ENCODE measurements at regions not wholly inside any gene's neighbourhood (a gene's known extent, or its start where the extent isn't known, plus 50 kb on each side); places are given as distances from the start of the nearest gene placed in this dataset.
"Not testable (repeated sequence)": the region's sequence is repeated elsewhere in the genome, so short reads cannot be mapped to it uniquely, and the experiment has no call there.

DNA sequence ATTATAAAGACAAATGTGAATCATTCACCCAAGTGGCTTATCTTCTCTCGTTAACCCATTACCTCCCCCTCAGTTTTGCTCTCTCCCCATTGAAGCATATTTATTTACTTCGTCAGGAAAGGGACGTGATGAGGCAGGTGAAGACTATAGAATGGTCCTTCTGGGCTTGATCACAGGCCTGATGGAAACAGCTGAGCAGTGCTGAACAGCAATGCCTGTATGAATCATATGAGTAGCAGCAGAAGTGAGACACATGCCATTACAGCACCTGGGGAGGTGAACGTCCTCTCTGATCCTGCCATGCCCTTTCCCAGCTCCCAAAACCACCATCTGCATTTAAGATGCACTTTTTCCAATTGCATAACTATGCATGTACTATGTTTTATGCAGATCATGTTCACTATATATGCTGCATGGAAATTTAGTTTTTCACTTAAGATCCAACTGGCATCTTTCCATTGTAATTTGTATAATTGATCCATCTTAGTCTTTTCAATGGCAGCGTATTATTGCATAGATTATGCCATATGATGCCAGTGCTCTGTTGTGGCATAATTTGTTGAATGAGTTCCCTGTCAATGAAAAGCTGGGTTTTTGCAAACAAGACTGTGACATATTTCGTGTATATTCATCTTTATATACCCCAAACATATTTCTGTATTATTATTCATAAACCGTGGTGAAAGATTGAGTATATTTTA lies 105.3 kb downstream of the CXCL12 start:
- no peaks in the 10 kb centered on the region for H3K4me1 Mint-ChIP-seq
- no peaks in the 10 kb centered on the region for H3K36me3 Mint-ChIP-seq

GRCh38 chr10:44278837-44279324 lies 106.0 kb downstream of the CXCL12 start:
- Mint-ChIP-seq H3K9me3 (peaks cover 5 to 20% (median 13%) of the 10 kb centered on the region in 7 donors), H3K36me3 (no peaks in the 10 kb centered on the region), H3K27ac (no peak overlapping the region), H3K4me1 (no peaks in the 10 kb centered on the region), H3K4me3 (no peak overlapping the region), H3K27me3 (no peaks in the 10 kb centered on the region)
- ATAC-seq (ENCODE audit: low read depth in 2 of 2), result no peak
- DNase-seq, result no peak

More for the DNA sequence above, 105.3 kb downstream of the CXCL12 start:
- DNase-seq (no peak), ATAC-seq (ENCODE audit: low read depth in 2 of 2) (no peak)
- H3K9me3 Mint-ChIP-seq, result peaks cover 5 to 20% (median 13%) of the 10 kb centered on the region in 7 donors
- no peak overlapping the region for H3K27ac Mint-ChIP-seq
- peaks cover 0 to 2% (median under 1%) of the 10 kb centered on the region in 3 donors for H3K27me3 Mint-ChIP-seq
- no peak overlapping the region for H3K4me3 Mint-ChIP-seq

DNA sequence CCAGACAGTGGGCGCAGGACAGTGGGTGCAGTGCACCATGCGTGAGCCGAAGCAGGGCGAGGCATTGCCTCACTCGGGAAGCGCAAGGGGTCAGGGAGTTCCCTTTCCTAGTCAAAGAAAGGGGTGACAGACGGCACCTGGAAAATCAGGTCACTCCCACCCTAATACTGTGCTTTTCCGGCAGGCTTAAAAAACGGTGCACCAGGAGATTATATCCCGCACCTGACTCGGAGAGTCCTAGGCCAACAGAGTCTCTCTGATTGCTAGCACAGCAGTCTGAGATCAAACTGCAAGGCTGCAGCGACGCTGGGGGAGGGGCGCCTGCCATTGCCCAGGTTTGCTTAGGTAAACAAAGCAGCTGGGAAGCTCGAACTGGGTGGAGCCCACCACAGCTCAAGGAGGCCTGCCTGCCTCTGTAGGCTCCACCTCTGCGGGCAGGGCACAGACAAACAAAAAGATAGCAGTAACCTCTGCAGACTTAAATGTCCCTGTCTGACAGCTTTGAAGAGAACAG lies 116.4 kb downstream of the CXCL12 start:
- peaks cover under 1 to 22% (median 10%) of the 10 kb centered on the region in 7 donors for H3K9me3 Mint-ChIP-seq
- H3K27me3 Mint-ChIP-seq; H3K4me1 Mint-ChIP-seq; ATAC-seq (ENCODE audit: low read depth in 2 of 2); H3K4me3 Mint-ChIP-seq; H3K36me3 Mint-ChIP-seq; DNase-seq; H3K27ac Mint-ChIP-seq: not testable (repeated sequence)

DNA sequence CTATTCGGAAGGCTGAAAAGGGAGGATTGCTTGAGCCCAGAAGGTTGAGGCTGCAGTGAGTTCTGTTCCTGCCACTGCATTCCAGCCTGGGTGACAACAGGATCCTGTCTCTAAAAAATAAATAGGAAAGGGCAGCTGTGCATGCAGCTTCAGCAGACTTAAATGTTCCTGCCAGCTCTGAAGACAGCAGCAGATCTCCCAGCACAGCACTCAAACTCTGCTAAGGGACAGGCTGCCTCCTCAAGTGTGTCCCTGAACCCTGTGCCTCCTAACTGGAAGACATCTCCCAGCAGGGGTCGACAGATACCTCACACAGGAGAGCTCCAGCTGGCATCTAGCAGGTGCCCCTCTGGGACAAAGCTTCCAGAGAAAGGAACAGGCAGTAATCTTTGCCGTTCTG lies 117.9 kb downstream of the CXCL12 start:
- no peak overlapping the region for H3K4me3 Mint-ChIP-seq
- DNase-seq, result no peak
- no peaks in the 10 kb centered on the region for H3K27me3 Mint-ChIP-seq
- no peak overlapping the region for H3K27ac Mint-ChIP-seq
- no peaks in the 10 kb centered on the region for H3K4me1 Mint-ChIP-seq
- no peak for ATAC-seq (ENCODE audit: low read depth in 2 of 2)
- H3K36me3 Mint-ChIP-seq, result no peaks in the 10 kb centered on the region
- peaks cover 3 to 23% (median 10%) of the 10 kb centered on the region in 7 donors for H3K9me3 Mint-ChIP-seq

- no peak overlapping the region for H3K4me3 Mint-ChIP-seq
- H3K9me3 Mint-ChIP-seq, result peaks cover 3 to 19% (median 10%) of the 10 kb centered on the region in 7 donors
- DNase-seq (no peak), ATAC-seq (ENCODE audit: low read depth in 2 of 2) (no peak)
- no peak overlapping the region for H3K27ac Mint-ChIP-seq
- H3K4me1 Mint-ChIP-seq, result no peaks in the 10 kb centered on the region
- no peaks in the 10 kb centered on the region for H3K36me3 Mint-ChIP-seq
- no peaks in the 10 kb centered on the region for H3K27me3 Mint-ChIP-seq
Measured at GRCh38 chr10:44264244-44264643, 120.7 kb downstream of the CXCL12 start.

DNA sequence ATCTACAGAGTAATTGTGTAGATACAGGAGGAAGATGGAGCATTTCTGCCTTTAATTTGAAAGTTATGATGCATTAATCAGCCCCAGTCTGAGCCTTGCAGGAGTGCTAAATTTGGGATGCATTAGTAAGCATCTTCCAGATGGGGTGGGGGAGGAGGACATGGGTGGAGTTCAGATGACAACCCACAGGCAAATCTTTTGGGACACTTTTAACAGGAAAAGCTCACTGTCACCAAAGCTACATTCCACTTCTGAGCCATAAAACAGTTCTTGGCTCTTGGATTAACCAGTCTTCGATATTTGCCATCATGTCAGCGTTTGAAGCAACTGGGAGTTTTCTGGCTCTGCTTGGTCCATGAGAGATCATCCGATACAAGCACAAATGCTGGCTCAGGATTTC lies 121.1 kb downstream of the CXCL12 start:
- Mint-ChIP-seq H3K27ac (no peak overlapping the region), H3K4me1 (no peaks in the 10 kb centered on the region), H3K4me3 (no peak overlapping the region), H3K9me3 (peaks cover 3 to 19% (median 10%) of the 10 kb centered on the region in 7 donors), H3K36me3 (no peaks in the 10 kb centered on the region), H3K27me3 (no peaks in the 10 kb centered on the region)
- DNase-seq (no peak), ATAC-seq (ENCODE audit: low read depth in 2 of 2) (no peak)

DNA sequence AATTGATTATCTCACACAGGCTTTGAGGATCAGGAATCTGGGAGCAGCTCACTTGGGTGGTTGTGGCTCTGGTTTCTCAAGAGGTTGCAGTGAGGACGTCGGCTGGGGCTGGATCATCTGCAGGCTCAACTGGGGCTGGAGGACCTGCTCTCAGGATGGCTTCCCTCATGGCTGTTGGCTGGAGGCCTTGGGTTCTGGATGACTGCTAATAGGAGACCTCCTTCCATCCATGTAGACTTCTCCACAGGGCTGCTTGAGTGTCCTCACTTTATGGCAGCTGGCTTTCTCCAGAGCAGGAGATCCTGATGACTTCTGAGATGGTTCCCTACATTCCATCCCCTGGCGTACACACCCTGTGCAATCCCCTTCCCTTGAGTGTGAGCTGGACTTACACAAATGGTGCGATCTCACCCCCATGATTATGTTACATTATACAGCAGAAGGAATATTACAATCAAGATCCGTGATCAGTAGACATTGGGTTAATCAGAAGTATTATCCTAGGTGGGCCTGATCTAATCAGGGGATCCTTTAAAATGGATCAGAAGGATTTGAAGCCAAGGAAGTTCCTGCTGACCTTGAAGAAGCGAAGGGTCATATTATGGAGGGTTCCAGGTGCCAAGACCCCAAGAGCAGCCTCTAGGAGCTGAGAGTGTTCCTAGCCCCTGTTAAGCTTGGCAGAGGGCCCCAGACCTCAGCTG lies 122.2 kb downstream of the CXCL12 start:
- DNase-seq, result no peak
- no peaks in the 10 kb centered on the region for H3K27me3 Mint-ChIP-seq
- H3K9me3 Mint-ChIP-seq, result peaks cover 3 to 14% (median 5%) of the 10 kb centered on the region in 7 donors
- no peak overlapping the region for H3K4me3 Mint-ChIP-seq
- H3K4me1 Mint-ChIP-seq, result no peaks in the 10 kb centered on the region
- H3K36me3 Mint-ChIP-seq, result no peaks in the 10 kb centered on the region
- no peak overlapping the region for H3K27ac Mint-ChIP-seq
- no peak for ATAC-seq (ENCODE audit: low read depth in 2 of 2)

DNA sequence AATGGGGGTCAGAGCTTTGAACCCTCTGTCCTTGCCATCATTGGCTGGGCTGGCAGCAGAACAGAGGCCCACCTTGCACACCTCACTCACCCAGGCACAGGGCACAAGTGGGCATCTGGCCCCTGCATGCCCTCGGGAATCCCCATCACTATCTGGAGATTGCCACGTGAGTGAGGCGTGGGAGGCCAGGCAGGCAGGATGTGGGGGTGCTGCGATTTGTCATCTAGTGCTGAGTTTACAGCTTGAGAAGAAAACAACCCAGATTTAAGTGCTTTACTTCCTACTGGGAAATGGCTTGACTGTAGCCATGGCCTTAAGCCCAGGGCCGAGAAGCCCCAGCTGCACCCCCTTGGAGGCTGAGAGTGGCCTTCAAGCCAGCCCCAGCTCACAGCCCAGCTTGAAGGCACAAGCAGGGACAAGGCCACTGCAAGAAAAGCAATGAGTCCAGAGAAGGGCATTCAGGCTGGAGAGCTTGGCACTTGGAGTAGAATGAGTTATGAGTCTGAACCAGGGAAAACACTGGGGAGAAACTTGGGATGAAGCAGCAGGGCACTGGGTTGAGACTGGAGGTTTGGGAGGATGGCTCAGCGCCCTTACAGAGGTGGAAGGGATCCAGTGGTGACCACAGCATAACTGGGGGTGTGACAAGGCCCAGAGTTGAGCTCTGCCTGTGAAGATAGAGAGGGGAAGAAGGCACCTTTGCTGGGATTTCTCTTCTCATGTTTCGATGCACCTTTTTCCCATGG lies 123.0 kb downstream of the CXCL12 start:
- no peak overlapping the region for H3K4me3 Mint-ChIP-seq
- DNase-seq (no peak), ATAC-seq (ENCODE audit: low read depth in 2 of 2) (no peak)
- peaks cover 0 to 10% (median 4%) of the 10 kb centered on the region in 7 donors for H3K9me3 Mint-ChIP-seq
- H3K36me3 Mint-ChIP-seq, result no peaks in the 10 kb centered on the region
- H3K27me3 Mint-ChIP-seq, result no peaks in the 10 kb centered on the region
- no peaks in the 10 kb centered on the region for H3K4me1 Mint-ChIP-seq
- H3K27ac Mint-ChIP-seq, result no peak overlapping the region

DNA sequence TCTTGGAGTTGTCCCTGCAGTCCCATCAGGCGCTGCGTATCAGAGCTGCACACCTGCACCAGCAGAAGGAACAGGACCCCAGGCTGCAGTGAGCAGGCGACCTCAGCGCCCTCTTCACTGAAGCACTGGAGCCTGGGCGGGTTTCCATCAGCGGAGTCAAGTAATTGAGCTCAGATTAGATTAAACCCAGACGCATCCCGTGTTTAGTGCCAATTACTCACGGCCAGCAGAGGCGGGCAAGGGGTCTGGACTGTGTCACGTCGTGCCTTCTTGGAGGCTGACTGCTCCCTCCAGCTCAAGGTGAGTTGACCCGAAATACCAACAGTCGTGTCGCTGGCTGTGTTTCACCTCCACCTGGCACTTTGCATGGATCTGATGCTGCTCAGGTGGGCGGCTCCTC lies 123.6 kb downstream of the CXCL12 start:
- Mint-ChIP-seq H3K27ac (no peak overlapping the region), H3K4me1 (no peaks in the 10 kb centered on the region), H3K4me3 (no peak overlapping the region), H3K27me3 (no peaks in the 10 kb centered on the region), H3K36me3 (no peaks in the 10 kb centered on the region), H3K9me3 (peaks cover 0 to 10% (median 3%) of the 10 kb centered on the region in 7 donors)
- ATAC-seq (ENCODE audit: low read depth in 2 of 2) (no peak), DNase-seq (no peak)

GRCh38 chr10:44260286-44260928 lies 124.5 kb downstream of the CXCL12 start:
- H3K27ac Mint-ChIP-seq, result no peak overlapping the region

GRCh38 chr10:44259090-44259874 lies 125.6 kb downstream of the CXCL12 start:
- no peak overlapping the region for H3K27ac Mint-ChIP-seq
- H3K4me1 Mint-ChIP-seq, result no peaks in the 10 kb centered on the region
- no peaks in the 10 kb centered on the region for H3K36me3 Mint-ChIP-seq
- H3K27me3 Mint-ChIP-seq, result no peaks in the 10 kb centered on the region
- DNase-seq, result no peak
- peaks cover 0 to 8% (median 3%) of the 10 kb centered on the region in 7 donors for H3K9me3 Mint-ChIP-seq
- no peak for ATAC-seq (ENCODE audit: low read depth in 2 of 2)
- H3K4me3 Mint-ChIP-seq, result no peak overlapping the region

More at GRCh38 chr10:44260286-44260928, 124.5 kb downstream of the CXCL12 start:
- peaks cover 0 to 10% (median 4%) of the 10 kb centered on the region in 7 donors for H3K9me3 Mint-ChIP-seq
- no peaks in the 10 kb centered on the region for H3K4me1 Mint-ChIP-seq
- DNase-seq (no peak), ATAC-seq (ENCODE audit: low read depth in 2 of 2) (no peak)
- H3K4me3 Mint-ChIP-seq, result no peak overlapping the region
- no peaks in the 10 kb centered on the region for H3K27me3 Mint-ChIP-seq
- H3K36me3 Mint-ChIP-seq, result no peaks in the 10 kb centered on the region

DNA sequence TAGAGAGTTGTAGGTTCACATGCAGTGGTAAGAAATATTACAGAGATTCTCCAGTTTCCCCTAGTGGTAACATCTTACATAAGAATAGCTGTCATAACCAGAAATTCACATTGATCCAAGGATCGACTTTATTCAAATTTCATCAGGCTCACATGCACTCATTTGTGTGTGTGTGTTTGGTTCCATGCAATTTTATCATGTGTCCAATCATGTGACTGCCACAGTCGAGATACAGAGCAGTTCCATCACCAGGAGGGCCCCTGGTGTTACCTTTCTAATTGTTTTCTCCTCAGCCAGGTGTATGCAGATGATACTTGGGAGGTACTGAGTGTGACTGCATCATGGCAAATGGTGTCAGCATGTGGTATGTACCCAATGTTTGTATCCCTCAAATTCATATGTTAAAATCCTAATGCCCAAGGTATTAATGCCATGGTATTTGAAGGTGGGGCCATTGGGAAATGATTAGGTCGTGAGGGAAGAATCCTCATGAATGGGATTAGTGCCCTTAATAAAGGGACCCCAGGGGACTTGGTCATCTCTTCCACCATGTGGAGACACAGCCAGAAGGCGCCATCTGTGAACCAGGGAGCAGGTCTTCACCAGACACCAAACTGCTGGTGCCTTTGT lies 126.3 kb downstream of the CXCL12 start:
- H3K9me3 Mint-ChIP-seq, result peaks cover 0 to 4% (median 2%) of the 10 kb centered on the region in 7 donors
- H3K27ac Mint-ChIP-seq, result no peak overlapping the region
- no peaks in the 10 kb centered on the region for H3K4me1 Mint-ChIP-seq
- DNase-seq (no peak), ATAC-seq (ENCODE audit: low read depth in 2 of 2) (no peak)
- no peaks in the 10 kb centered on the region for H3K36me3 Mint-ChIP-seq
- H3K27me3 Mint-ChIP-seq, result no peaks in the 10 kb centered on the region
- H3K4me3 Mint-ChIP-seq, result no peak overlapping the region
